Stomach (tissue), 8 donors: ENCODE measurements at regions not wholly inside any gene's neighbourhood (a gene's known extent, or its start where the extent isn't known, plus 50 kb on each side); places are given as distances from the start of the nearest gene placed in this dataset.

Experiments used
- DNase-seq, 2 donors: peaks; one replicate each; pipeline versions ENCODE4 v3.0.0 to v3.0.0-alpha.2; 2013 to 2019
- H3K27ac ChIP-seq, 5 donors: fragments of 200-600 bp in 4 of 5; sonication (generic) in 4 of 5; one replicate each; pipeline ENCODE4 v1.5.1; 2013 to 2019; ENCODE audit warnings: mild to moderate bottlenecking in 1 of 5, moderate library complexity in 1 of 5
- H3K27me3 ChIP-seq, 3 donors: fragments of 200-600 bp; sonication (generic); one replicate each; pipeline ENCODE4 v1.5.1; 2017 to 2019; ENCODE audit warnings: mixed run types in 1 of 3
- H3K36me3 ChIP-seq, 4 donors: fragments of 200-600 bp; sonication (generic); 1 replicate in 3 of 4; 2 replicates in 1 of 4; pipeline ENCODE4 v1.5.1; 2016 to 2019
- H3K4me1 ChIP-seq, 4 donors: fragments of 200-600 bp; sonication (generic); one replicate each; pipeline ENCODE4 v1.5.1; 2016 to 2019
- H3K4me3 ChIP-seq, 4 donors: fragments of 200-600 bp; sonication (generic) in 3 of 4; one replicate each; pipeline ENCODE4 v1.5.1; 2016 to 2019; ENCODE audit warnings: mild to moderate bottlenecking in 1 of 4
- H3K9me3 ChIP-seq, 4 donors: fragments of 200-600 bp; sonication (generic); one replicate each; pipeline ENCODE4 v1.5.1; 2016 to 2019
- EP300 ChIP-seq: sonication (generic); formaldehyde crosslinking; IDR thresholded peaks from one replicate; pipeline ENCODE4 v1.6.1; 2017; ENCODE audit warnings: antibody characterized with exemption
- POLR2A ChIP-seq, 4 donors: fragments of 450-650 bp; IDR thresholded peaks; one replicate each; pipeline ENCODE4 v1.6.1; 2016; ENCODE audit warnings: antibody characterized with exemption in 4 of 4, control low read depth in 2 of 4, mild to moderate bottlenecking in 1 of 4, moderate library complexity in 1 of 4
- POLR2AphosphoS5 ChIP-seq, 3 donors: sonication (generic); formaldehyde crosslinking; IDR thresholded peaks; one replicate each; pipeline ENCODE4 v1.6.1; 2016; ENCODE audit warnings: antibody characterized with exemption in 3 of 3
- WGBS, 5 donors: extraction: QIAGEN DNeasy Blood & Tissue Kit in 3 of 5; methylation state at CpG; one replicate each; pipeline versions ENCODE4 v1.1.5 to v1.1.7; 2013 to 2018; 5-methylcytosine and 5-hydroxymethylcytosine counted together
- intact Hi-C: fragments of 100-400 bp; cut with DNase I; formaldehyde crosslinking; loops from one replicate; pipeline ENCODE4 v1.15.1; 2023; ENCODE audit warnings: low total_unique reads
- TF ChIP-seq, protein P1 (sequence below), 7 experiments: fragments of 450-650 bp in 4 of 7; fragments of 200-600 bp in 3 of 7; sonication (generic) in 3 of 7; IDR thresholded peaks; one replicate each; pipeline ENCODE4 v1.5.1; 2016 to 2019; ENCODE audit warnings: antibody characterized with exemption in 7 of 7, control low read depth in 2 of 7, mild to moderate bottlenecking in 1 of 7
- donor health status: healthy with polysubstance abuse.
- donor health status: Bipolar disorder and iron deficiency.
- donor health status: healthy.

DNA sequence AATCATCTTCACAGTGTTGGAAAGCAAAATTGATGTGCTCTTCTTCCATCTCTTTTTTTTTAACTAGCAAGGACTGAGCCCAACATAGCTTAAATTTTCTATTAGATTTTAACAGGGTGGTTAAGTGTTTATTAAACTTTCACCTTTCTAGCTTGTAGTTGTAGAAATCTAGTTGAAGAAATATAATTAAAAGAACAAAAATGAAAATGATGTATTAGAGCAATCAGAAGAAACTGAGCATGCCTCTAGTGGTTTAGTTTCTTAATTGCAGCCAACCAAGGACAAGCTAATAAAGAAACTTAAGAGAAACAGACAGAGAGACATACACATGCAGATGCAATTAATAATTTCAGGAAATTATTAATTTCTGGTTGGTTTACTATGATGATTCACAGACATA is 673.0 kb upstream of the LMO3 start:
- H3K4me3 ChIP-seq, result no peak overlapping the region
- no peaks in the 10 kb centered on the region for H3K36me3 ChIP-seq
- no peaks in the 10 kb centered on the region for H3K9me3 ChIP-seq
- no peak overlapping the region for H3K27ac ChIP-seq
- DNase-seq, result no peak
- H3K27me3 ChIP-seq, result no peaks in the 10 kb centered on the region
- TF ChIP-seq EP300, result no peak
- TF ChIP-seq, protein P1, sequence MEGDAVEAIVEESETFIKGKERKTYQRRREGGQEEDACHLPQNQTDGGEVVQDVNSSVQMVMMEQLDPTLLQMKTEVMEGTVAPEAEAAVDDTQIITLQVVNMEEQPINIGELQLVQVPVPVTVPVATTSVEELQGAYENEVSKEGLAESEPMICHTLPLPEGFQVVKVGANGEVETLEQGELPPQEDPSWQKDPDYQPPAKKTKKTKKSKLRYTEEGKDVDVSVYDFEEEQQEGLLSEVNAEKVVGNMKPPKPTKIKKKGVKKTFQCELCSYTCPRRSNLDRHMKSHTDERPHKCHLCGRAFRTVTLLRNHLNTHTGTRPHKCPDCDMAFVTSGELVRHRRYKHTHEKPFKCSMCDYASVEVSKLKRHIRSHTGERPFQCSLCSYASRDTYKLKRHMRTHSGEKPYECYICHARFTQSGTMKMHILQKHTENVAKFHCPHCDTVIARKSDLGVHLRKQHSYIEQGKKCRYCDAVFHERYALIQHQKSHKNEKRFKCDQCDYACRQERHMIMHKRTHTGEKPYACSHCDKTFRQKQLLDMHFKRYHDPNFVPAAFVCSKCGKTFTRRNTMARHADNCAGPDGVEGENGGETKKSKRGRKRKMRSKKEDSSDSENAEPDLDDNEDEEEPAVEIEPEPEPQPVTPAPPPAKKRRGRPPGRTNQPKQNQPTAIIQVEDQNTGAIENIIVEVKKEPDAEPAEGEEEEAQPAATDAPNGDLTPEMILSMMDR (IDR thresholded peaks at IDR 0.05), result peak in 1 of 7 experiments; percentile 6
- H3K4me1 ChIP-seq, result no peaks in the 10 kb centered on the region
- intact Hi-C loops, result no loop called here

DNA sequence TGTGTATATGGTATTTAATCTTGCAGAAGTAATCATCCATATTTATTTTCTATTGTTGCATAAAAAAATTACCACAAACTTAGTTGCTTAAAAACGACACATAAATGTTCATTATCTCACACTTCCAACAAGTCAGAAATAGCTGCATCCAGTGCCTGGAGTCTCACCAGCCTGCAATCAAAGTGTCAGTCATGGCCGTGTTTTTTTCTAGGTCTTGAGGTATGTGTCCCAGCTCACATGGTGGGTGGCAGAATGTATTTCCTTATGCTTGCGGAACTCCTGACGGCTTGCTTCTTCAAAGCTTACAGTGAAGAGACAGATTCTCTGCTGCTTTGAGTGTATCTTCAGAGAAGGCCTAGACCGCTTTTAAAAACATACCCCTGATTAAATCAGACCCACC is 670.2 kb upstream of the LMO3 start:
- no peaks in the 10 kb centered on the region for H3K9me3 ChIP-seq
- no peaks in the 10 kb centered on the region for H3K4me1 ChIP-seq
- no peaks in the 10 kb centered on the region for H3K27me3 ChIP-seq
- no peaks in the 10 kb centered on the region for H3K36me3 ChIP-seq
- no peak overlapping the region for H3K27ac ChIP-seq
- no peak for DNase-seq
- TF ChIP-seq, protein P1 (IDR thresholded peaks at IDR 0.05), result no peak
- intact Hi-C loops, result no loop called here
- no peak overlapping the region for H3K4me3 ChIP-seq
- WGBS, 5 donors, result 91 to 96% (median 92%) methylated on average over 5 of the region's 5 CpGs

DNA sequence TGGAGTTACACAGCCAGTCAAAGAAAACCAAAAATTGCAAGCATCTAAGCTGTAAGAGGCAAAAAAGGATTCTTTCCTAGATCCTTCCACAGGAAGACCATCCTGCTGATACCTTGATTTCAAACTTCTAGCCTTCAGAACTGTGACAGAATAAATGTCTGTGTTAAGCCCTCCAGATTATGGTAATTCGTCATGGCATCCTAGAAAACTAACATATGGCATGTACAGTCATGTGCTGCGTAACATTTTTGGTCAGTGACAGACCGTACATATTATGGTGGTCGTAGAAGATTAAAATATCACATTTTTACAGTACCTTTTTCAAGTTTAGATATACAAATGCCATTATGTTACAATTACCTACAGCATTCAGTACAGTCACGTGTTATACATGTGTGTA is 660.9 kb upstream of the LMO3 start:
- H3K4me3 ChIP-seq, result no peak overlapping the region
- TF ChIP-seq, protein P1 (IDR thresholded peaks at IDR 0.05), result no peak
- TF ChIP-seq EP300 (no peak), POLR2AphosphoS5 (IDR thresholded peaks at IDR 0.05) (no peak), POLR2A (IDR thresholded peaks at IDR 0.05) (no peak)
- intact Hi-C loops, result no loop called here

DNA sequence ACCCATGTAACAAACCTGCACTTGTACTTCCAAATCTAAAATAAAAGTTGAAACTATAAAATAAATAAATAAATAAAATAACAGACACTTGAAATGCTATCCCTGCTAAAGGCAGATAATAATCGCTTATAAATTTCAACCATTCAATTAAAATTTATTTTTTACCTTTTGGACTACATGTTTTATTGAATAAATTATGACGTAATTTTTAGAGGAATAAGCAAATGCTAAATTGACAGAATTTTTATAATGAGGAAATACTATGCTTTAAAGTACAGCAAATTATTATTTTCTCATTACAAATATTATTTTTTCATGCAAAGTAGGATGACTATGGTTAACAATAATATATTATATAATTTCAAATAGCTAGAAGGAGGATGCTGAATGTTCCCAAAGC is 658.6 kb upstream of the LMO3 start:
- 91 to 94% (median 93%) methylated on average over 2 of the region's 2 CpGs for WGBS, 5 donors

More for the DNA sequence above, 660.9 kb upstream of the LMO3 start:
- 79 to 87% (median 85%) methylated on average over 5 of the region's 5 CpGs for WGBS, 5 donors
- H3K36me3 ChIP-seq, result no peaks in the 10 kb centered on the region
- H3K4me1 ChIP-seq, result no peaks in the 10 kb centered on the region
- H3K9me3 ChIP-seq, result no peaks in the 10 kb centered on the region
- H3K27me3 ChIP-seq, result no peaks in the 10 kb centered on the region
- H3K27ac ChIP-seq, result no peak overlapping the region
- DNase-seq, result no peak

More for the DNA sequence above, 658.6 kb upstream of the LMO3 start:
- intact Hi-C loops, result no loop called here
- no peaks in the 10 kb centered on the region for H3K9me3 ChIP-seq
- no peak overlapping the region for H3K4me3 ChIP-seq
- H3K27ac ChIP-seq, result no peak overlapping the region
- TF ChIP-seq POLR2A (IDR thresholded peaks at IDR 0.05), result no peak
- TF ChIP-seq EP300, result no peak
- TF ChIP-seq, protein P1 (IDR thresholded peaks at IDR 0.05), result no peak
- TF ChIP-seq POLR2AphosphoS5 (IDR thresholded peaks at IDR 0.05), result no peak
- no peak for DNase-seq
- no peaks in the 10 kb centered on the region for H3K27me3 ChIP-seq
- no peaks in the 10 kb centered on the region for H3K4me1 ChIP-seq
- H3K36me3 ChIP-seq, result no peaks in the 10 kb centered on the region
